Peyer's patch (tissue), 4 donors: ENCODE measurements at regions not wholly inside any gene's neighbourhood (a gene's known extent, or its start where the extent isn't known, plus 50 kb on each side); places are given as distances from the start of the nearest gene placed in this dataset.

Experiments
- POLR2A ChIP-seq, 2 donors: fragments of 450-650 bp; IDR thresholded peaks; one replicate each; pipeline ENCODE4 v1.5.1; 2017; ENCODE audit warnings: antibody characterized with exemption in 2 of 2, mild to moderate bottlenecking in 2 of 2, moderate library complexity in 2 of 2
- TF ChIP-seq, protein P1 (sequence below), 6 experiments: fragments of 450-650 bp in 4 of 6; fragments of 200-600 bp in 2 of 6; sonication (generic) in 1 of 6; IDR thresholded peaks; one replicate each; pipeline ENCODE4 v1.5.1; 2017 to 2019; ENCODE audit warnings: antibody characterized with exemption in 6 of 6, mild to moderate bottlenecking in 3 of 6, moderate library complexity in 1 of 6

DNA sequence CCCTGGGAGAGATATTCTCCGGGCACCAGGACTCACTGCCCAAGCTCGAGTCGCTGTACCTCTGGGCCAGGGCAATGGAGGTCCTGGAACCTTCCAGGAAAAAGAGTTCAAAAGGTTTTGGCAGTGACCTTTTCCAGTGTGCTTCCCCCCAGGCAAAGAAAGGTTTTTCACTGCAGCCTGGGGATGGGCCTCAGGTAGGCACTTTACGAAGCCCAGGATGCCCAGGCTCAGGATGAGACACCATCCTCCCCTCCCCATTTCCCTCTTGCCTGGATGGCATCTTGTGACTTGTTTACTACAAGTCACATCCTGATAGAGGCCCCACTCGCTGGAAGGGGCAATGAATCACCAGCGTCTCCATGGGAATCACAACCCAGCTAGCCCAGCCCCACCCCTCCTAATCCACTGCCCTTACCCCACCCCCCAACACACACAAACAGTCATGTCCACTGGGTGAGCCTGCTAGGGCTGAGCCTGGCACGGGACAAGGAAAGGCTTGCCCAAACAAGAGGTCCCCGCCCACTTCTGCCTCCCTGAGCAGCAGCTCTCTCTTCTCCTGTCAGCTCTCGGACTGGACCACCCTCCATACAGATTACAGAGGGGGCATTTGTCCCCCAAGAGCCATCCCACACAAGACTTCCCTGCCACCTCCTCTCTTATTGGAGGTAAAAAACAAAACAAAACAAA is 93.8 kb upstream of the SMNDC1 start:
- TF ChIP-seq, protein P1, sequence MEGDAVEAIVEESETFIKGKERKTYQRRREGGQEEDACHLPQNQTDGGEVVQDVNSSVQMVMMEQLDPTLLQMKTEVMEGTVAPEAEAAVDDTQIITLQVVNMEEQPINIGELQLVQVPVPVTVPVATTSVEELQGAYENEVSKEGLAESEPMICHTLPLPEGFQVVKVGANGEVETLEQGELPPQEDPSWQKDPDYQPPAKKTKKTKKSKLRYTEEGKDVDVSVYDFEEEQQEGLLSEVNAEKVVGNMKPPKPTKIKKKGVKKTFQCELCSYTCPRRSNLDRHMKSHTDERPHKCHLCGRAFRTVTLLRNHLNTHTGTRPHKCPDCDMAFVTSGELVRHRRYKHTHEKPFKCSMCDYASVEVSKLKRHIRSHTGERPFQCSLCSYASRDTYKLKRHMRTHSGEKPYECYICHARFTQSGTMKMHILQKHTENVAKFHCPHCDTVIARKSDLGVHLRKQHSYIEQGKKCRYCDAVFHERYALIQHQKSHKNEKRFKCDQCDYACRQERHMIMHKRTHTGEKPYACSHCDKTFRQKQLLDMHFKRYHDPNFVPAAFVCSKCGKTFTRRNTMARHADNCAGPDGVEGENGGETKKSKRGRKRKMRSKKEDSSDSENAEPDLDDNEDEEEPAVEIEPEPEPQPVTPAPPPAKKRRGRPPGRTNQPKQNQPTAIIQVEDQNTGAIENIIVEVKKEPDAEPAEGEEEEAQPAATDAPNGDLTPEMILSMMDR (IDR thresholded peaks at IDR 0.05), result no peak
- no peak for TF ChIP-seq POLR2A (IDR thresholded peaks at IDR 0.05)
